OCI-M1 (cell line): ENCODE measurements at regions not wholly inside any gene's neighbourhood (a gene's known extent, or its start where the extent isn't known, plus 50 kb on each side); places are given as distances from the start of the nearest gene placed in this dataset.
A peak's percentile ranks its signal among the peaks of the same experiment; 100 is the strongest.

ENCODE experiments used
- DNase-seq: peaks from one replicate; lab custom pipeline; 2025; lab: John Stamatoyannopoulos, UW

DNA sequence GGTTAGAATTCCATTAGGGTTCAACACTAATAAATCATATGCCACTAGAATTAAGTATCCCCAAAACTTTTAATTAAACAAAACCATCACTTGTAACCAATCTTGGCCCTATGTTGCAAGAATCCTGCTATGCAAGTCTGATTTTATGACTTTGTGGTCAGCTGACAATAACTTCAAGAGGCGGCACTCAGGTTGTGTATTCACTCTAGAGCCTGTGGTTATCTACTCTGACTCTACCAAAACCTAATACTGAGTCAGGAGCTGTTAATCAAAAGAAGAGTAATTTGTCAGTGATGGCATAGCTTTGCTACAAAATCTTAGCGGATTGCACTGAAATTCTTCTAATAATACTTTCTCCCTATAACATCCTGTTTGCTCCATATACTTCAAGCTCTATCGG, 253.7 kb downstream of the AASDHPPT start:
- no peak for DNase-seq

GRCh38 chr11:106333678-106334077, 256.2 kb downstream of the AASDHPPT start:
- no peak for DNase-seq

DNA sequence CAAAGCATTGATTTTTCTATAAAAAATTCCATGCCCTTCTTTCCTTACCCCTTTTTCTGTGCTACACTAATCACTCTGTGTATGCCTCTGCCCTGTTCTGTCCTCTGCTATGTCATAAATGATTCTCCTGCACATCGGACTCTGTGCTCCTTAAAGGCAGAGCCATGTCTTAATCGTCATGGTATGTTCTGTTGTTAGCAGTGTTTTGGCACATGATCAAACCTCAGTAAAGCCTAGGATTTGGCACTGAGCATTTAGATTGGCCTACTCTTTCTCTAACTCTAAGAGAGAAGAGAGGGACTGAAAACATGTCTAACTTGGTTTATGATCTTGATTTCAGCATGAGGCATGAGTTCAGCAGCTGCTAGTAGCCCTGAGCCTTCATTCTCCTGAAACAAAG, 266.9 kb downstream of the AASDHPPT start:
- DNase-seq, result no peak

DNA sequence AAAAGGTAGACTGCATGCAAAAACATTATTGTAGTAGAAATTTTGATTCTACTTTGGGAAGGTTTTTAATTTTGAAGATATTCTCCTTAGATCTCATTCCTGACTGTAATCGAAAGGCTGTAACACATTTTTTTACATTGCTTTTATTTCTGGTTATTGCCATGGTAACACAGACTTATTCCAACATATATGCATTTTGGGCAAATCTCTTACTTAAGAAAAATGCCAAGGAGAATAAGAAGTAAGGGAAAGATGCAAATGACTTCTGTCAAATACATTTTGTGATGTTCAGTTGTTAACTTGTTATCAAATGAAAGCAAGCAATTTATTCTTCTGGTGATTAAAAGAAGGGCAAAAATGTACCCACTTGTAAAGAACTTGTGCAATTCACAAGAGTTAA, 267.5 kb downstream of the AASDHPPT start:
- no peak for DNase-seq

GRCh38 chr11:106353031-106353430, 275.6 kb downstream of the AASDHPPT start:
- DNase-seq, result no peak

DNA sequence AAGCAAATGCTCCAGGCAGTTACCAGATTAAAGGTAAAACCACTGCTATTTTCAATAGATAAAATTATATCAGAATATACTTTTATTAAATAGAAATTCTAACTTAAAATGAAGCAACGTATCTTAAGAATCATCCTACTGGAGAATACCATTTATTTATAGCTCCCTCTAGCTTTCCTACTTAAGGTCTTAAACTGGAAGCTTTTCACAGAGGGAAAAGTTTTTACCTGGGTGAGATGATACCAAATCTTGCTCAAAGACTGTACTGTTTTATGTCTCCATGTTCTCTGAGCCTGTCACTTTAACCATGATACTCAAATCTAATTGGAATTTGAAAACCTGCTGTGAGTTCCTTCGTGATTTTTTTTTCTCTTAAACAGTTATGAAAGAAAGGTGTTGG, 291.8 kb downstream of the AASDHPPT start:
- no peak for DNase-seq

- DNase-seq, result peak; percentile 55
Measured at GRCh38 chr11:106378513-106379179, 301.2 kb downstream of the AASDHPPT start.

GRCh38 chr11:106379265-106379664, 301.8 kb downstream of the AASDHPPT start:
- peak; percentile 44 for DNase-seq

DNA sequence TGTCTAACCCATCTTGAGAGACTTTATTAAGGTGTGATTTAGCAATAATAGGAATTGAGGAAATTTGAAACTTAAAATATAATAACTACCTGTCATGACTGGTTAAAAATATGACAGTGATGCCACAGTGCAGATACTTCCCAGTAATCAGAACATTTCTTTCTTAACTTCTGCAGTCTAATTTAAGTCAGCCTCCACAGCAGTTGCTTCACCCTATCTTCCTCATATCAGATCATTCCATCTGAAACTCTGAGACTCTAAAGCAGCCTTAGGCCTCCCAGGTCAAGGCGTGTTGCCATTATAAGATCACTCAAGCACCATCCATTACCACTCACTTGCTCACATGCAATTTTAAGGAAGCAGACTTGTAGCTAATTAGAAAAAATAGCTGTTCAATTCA, 302.2 kb downstream of the AASDHPPT start:
- peak; percentile 24 for DNase-seq

DNA sequence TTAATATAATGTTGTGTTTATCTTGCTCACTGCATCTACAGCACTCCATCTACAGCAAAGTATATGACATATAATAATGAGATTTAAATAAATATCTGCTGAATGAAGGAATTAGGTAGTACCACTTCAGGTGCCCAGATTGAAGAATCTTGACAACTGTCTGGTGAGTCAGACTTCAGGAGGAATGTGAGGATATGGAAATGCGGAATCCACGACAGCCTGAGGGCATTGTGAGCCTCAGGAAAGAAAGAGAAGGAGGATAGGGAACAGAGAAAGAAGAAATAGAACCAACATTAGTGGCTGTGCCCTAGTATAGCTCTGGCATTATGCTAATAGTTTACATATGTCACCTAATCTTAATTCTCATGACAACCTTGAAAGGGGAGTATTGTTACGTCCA, 304.4 kb downstream of the AASDHPPT start:
- DNase-seq, result no peak

- no peak for DNase-seq
Measured at GRCh38 chr11:106384429-106384828, 307.0 kb downstream of the AASDHPPT start.

GRCh38 chr11:106386519-106386918, 309.1 kb downstream of the AASDHPPT start:
- DNase-seq, result no peak

- no peak for DNase-seq
Measured at GRCh38 chr11:106389101-106389500, 311.6 kb downstream of the AASDHPPT start.

- no peak for DNase-seq
Measured at GRCh38 chr11:106390078-106390477, 312.6 kb downstream of the AASDHPPT start.

DNA sequence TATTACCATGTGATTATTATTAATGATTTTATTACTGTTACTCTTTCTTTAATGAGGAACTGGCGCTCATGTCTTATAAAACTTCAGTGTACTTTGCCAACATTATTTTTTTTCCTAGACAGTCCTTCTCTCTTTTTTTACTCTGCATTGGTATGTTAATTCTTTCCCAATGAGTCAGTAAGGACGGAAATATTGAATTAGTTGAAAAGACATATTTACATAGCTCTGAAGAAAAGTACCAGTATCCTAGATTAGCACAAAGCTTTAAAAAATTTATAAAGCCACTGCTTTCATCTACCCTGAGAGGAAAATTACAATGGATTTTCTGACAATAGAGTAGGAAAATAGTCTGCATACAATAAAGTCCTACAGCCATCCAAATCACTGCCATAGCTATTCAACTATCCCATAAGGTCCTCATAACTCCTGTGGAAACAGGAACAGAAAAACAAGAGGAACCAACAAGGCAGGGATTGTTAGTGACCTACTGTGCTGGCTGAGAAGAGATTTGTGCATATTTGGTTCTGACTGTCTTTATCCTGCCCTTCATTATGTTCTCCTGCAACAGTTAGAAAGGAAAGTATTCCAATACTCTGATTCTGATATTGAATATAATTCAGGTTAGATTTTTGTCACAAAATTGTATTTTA, 314.4 kb downstream of the AASDHPPT start:
- DNase-seq, result no peak

- DNase-seq, result no peak
Measured at GRCh38 chr11:106395716-106396349, 318.4 kb downstream of the AASDHPPT start.

GRCh38 chr11:106397787-106398501, 320.5 kb downstream of the AASDHPPT start:
- DNase-seq, result no peak

- no peak for DNase-seq
Measured at GRCh38 chr11:106398502-106399075, 321.1 kb downstream of the AASDHPPT start.

- DNase-seq, result no peak
Measured at GRCh38 chr11:106399076-106399511, 321.6 kb downstream of the AASDHPPT start.

DNA sequence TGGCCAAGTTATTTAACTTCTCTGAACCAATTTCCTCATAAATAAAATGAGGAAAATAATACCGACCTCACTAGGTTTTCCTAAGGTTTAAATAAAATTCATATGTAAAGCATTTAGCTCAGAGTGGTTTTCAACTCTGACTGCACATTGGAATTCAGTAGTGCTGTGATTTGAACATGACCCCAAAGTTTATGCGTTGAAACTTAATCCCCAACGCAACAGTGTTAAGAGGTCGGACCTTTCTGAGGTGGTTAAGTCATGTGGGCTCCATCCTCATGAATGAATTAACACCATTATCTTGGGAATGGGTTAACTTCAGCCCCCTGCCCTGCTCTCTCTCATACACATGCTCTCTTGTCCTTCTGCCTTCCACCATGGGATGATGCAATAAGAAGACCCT, 322.2 kb downstream of the AASDHPPT start:
- no peak for DNase-seq

GRCh38 chr11:106400949-106401570, 323.6 kb downstream of the AASDHPPT start:
- DNase-seq, result no peak

DNA sequence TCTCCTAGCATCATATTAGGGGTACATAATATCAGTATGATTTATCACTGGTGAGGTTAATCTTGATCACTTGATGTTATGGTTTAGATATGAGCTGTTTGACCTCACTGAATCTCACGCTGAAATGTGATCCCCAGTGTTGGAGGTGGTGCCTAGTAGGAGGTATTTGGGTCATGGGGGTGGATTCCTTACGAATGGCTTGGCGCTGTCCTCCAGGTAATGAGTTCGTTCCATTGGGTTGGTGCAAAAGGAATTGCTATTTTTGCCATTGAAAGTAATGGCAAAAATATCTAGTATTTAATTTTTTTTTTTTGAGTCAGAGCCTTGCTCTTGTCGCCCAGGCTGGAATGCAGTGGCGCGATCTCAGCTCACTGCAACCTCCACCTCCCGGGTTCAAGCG, 326.3 kb downstream of the AASDHPPT start:
- no peak for DNase-seq
